ENCODE measurements at regions not wholly inside any gene's neighbourhood (a gene's known extent, or its start where the extent isn't known, plus 50 kb on each side); places are given as distances from the start of the nearest gene placed in this dataset.

- Histone ChIP-seq H3K27ac (ENCODE audit: insufficient read length, low read depth, low read length) (no peak overlapping the region), H2BK15ac (ENCODE audit: low read depth, low read length) (no peak overlapping the region), H4K20me1 (ENCODE audit: control insufficient read depth, insufficient read depth, insufficient read length) (no peaks in the 10 kb centered on the region), H3K23me2 (ENCODE audit: insufficient read length, low read depth, low read length, poor library complexity, severe bottlenecking) (no peaks in the 10 kb centered on the region), H2AK5ac (ENCODE audit: insufficient read length, low read length) (no peak overlapping the region), H2BK12ac (ENCODE audit: insufficient read length, low read depth, low read length) (no peak overlapping the region), H3T11ph (ENCODE audit: low read length) (no peak overlapping the region), H3K14ac (ENCODE audit: insufficient read depth, low read length) (no peak overlapping the region), H3K4me1 (ENCODE audit: insufficient read depth, low read length) (peaks cover 6% of the 10 kb centered on the region; the same call in 1 of the 2 replicates), H3K18ac (ENCODE audit: insufficient read length, low read depth, low read length) (no peak overlapping the region), H4K8ac (replicated peaks; ENCODE audit: insufficient read length, low read depth, low read length) (no peak overlapping the region), H2BK20ac (ENCODE audit: low read depth, low read length, poor library complexity, severe bottlenecking) (no peak overlapping the region), H3K79me2 (ENCODE audit: insufficient read depth, low read length) (no peaks in the 10 kb centered on the region), H3K23ac (ENCODE audit: insufficient read length, low read depth, low read length) (no peak overlapping the region), H2BK5ac (ENCODE audit: insufficient read length, low read length) (no peak overlapping the region), H2BK120ac (ENCODE audit: low read depth, low read length, poor library complexity, severe bottlenecking) (no peak overlapping the region), H3K56ac (ENCODE audit: insufficient read length, low read depth, low read length) (no peak overlapping the region), H3K4ac (ENCODE audit: low read depth, low read length) (no peak overlapping the region), H2AFZ (ENCODE audit: low read length) (no peak overlapping the region), H3K27me3 (ENCODE audit: insufficient read depth, low read length) (no peaks in the 10 kb centered on the region), H4K5ac (ENCODE audit: insufficient read length, low read depth, low read length) (no peak overlapping the region), H3K79me1 (ENCODE audit: insufficient read depth, low read depth, low read length, poor library complexity, severe bottlenecking) (no peaks in the 10 kb centered on the region), H3K9ac (ENCODE audit: extremely low read depth, insufficient read length, low read length) (no peak overlapping the region), H3K9me3 (ENCODE audit: control insufficient read depth, low read depth, low read length) (no peaks in the 10 kb centered on the region), H4K91ac (ENCODE audit: insufficient read length, low read depth, low read length) (no peak overlapping the region), H3K4me2 (ENCODE audit: insufficient read depth, insufficient read length, low read length) (no peak overlapping the region)
- H3K27ac Mint-ChIP-seq = no peak overlapping the region
- peaks cover 5 to 7% (median 6%) of the 10 kb centered on the region in 3 experiments; a peak in 5 of 7 replicates for H3K36me3 Mint-ChIP-seq (ENCODE audit: insufficient read depth in 1 of 3, low read depth in 3 of 3)
- DNase-seq = no peak
- H3K9me3 Mint-ChIP-seq = no peaks in the 10 kb centered on the region; a peak in 1 of 5 replicates
- peaks cover 32 to 38% of the 10 kb centered on the region in 2 experiments for H3K4me1 Mint-ChIP-seq
- no peak for TF ChIP-seq CTCF (conservative IDR thresholded peaks at IDR 0.05)
- no peak overlapping the region for H3K4me3 Mint-ChIP-seq
- peaks cover 3% of the 10 kb centered on the region; the same call in 1 of the 2 replicates for H3K27me3 Mint-ChIP-seq (ENCODE audit: low read depth)
- WGBS (ENCODE audit: extremely low coverage, insufficient read length, low lambda C conversion rate) = no CpG with 5 or more reads among the region's 8 CpGs
Observed at GRCh38 chr11:15565880-15566279, 451.2 kb downstream of the INSC start.

Data from H9 (cell line).